ENCODE measurements at regions not wholly inside any gene's neighbourhood (a gene's known extent, or its start where the extent isn't known, plus 50 kb on each side); places are given as distances from the start of the nearest gene placed in this dataset.

- Histone ChIP-seq H2AFZ (no peak overlapping the region), H3K27me3 (ENCODE audit: control insufficient read depth, insufficient read depth, low read length) (no peaks in the 10 kb centered on the region), H3K4me1 (no peaks in the 10 kb centered on the region), H3K4me2 (ENCODE audit: low read length) (no peak overlapping the region), H3K27ac (no peak overlapping the region), H3K4me3 (ENCODE audit: low read depth, low read length) (no peak overlapping the region), H3K79me2 (no peaks in the 10 kb centered on the region), H3K9ac (no peak overlapping the region), H3K36me3 (ENCODE audit: control insufficient read depth, insufficient read depth, low read length) (no peaks in the 10 kb centered on the region), H3K9me3 (ENCODE audit: control insufficient read depth, low read length) (no peaks in the 10 kb centered on the region)
- TF ChIP-seq CTCF (IDR thresholded peaks at IDR 0.05) = no peak
These were observed 167.0 kb upstream of the FOXG1 start for GRCh38 chr14:28599605-28600004.

- Histone ChIP-seq H3K9ac (no peak overlapping the region), H3K27ac (no peak overlapping the region), H3K4me3 (ENCODE audit: low read depth, low read length) (no peak overlapping the region), H3K79me2 (no peaks in the 10 kb centered on the region), H3K4me2 (ENCODE audit: low read length) (no peak overlapping the region), H3K36me3 (ENCODE audit: control insufficient read depth, insufficient read depth, low read length) (no peaks in the 10 kb centered on the region), H3K4me1 (no peaks in the 10 kb centered on the region), H3K27me3 (ENCODE audit: control insufficient read depth, insufficient read depth, low read length) (no peaks in the 10 kb centered on the region), H2AFZ (no peak overlapping the region), H3K9me3 (ENCODE audit: control insufficient read depth, low read length) (no peaks in the 10 kb centered on the region)
- no peak for TF ChIP-seq CTCF (IDR thresholded peaks at IDR 0.05)
These were observed 163.0 kb upstream of the FOXG1 start for GRCh38 chr14:28603606-28604005.

GRCh38 chr14:28607661-28608060, 158.9 kb upstream of the FOXG1 start:
- Histone ChIP-seq H3K27ac (no peak overlapping the region), H3K79me2 (no peaks in the 10 kb centered on the region), H3K4me2 (ENCODE audit: low read length) (no peak overlapping the region), H3K4me1 (no peaks in the 10 kb centered on the region), H3K9ac (no peak overlapping the region), H3K27me3 (ENCODE audit: control insufficient read depth, insufficient read depth, low read length) (no peaks in the 10 kb centered on the region), H3K36me3 (ENCODE audit: control insufficient read depth, insufficient read depth, low read length) (no peaks in the 10 kb centered on the region), H3K9me3 (ENCODE audit: control insufficient read depth, low read length) (no peaks in the 10 kb centered on the region), H3K4me3 (ENCODE audit: low read depth, low read length) (no peak overlapping the region), H2AFZ (no peak overlapping the region)
- TF ChIP-seq CTCF (IDR thresholded peaks at IDR 0.05) = no peak

GRCh38 chr14:28608443-28608842, 158.1 kb upstream of the FOXG1 start:
- no peaks in the 10 kb centered on the region for H3K9me3 ChIP-seq (ENCODE audit: control insufficient read depth, low read length)
- H3K4me1 ChIP-seq = no peaks in the 10 kb centered on the region
- H3K79me2 ChIP-seq = no peaks in the 10 kb centered on the region
- no peak overlapping the region for H3K4me2 ChIP-seq (ENCODE audit: low read length)
- no peak overlapping the region for H2AFZ ChIP-seq
- no peak overlapping the region for H3K4me3 ChIP-seq (ENCODE audit: low read depth, low read length)
- H3K36me3 ChIP-seq (ENCODE audit: control insufficient read depth, insufficient read depth, low read length) = no peaks in the 10 kb centered on the region
- no peak overlapping the region for H3K27ac ChIP-seq
- no peaks in the 10 kb centered on the region for H3K27me3 ChIP-seq (ENCODE audit: control insufficient read depth, insufficient read depth, low read length)
- H3K9ac ChIP-seq = no peak overlapping the region
- no peak for TF ChIP-seq CTCF (IDR thresholded peaks at IDR 0.05)

All from parathyroid adenoma (tissue), 2 donors.